Keratinocyte (primary cell): ENCODE measurements at regions not wholly inside any gene's neighbourhood (a gene's known extent, or its start where the extent isn't known, plus 50 kb on each side); places are given as distances from the start of the nearest gene placed in this dataset.

Experiments used
- DNase-seq: peaks from one replicate; pipeline ENCODE4 v3.0.0-alpha.2; 2011; ENCODE audit warnings: low read depth, missing footprints, low spot score
- FAIRE-seq: peaks from 2 replicates; lab custom pipeline; 2011; peaks lifted over from hg19 to GRCh38; lab: Jason Lieb, UNC
- H2AFZ ChIP-seq: 2 replicates; pipeline ENCODE4 v1.6.0; 2012; ENCODE audit warnings: low read length, control low read depth, inconsistent platforms; ENCODE audit not compliant: control insufficient read depth
- H3K27ac ChIP-seq: 2 replicates; pipeline ENCODE4 v1.5.1; 2011; ENCODE audit warnings: low read length; ENCODE audit not compliant: control insufficient read depth, insufficient read depth
- H3K27me3 ChIP-seq: 3 replicates; pipeline ENCODE4 v1.6.0; 2011; ENCODE audit warnings: low read length; ENCODE audit not compliant: control insufficient read depth, insufficient read depth; ENCODE audit errors: extremely low read depth
- H3K36me3 ChIP-seq, 2 experiments: 2 replicates in 1 of 2; 3 replicates in 1 of 2; pipeline ENCODE4 v1.5.1; 2011; ENCODE audit warnings: low read length in 2 of 2, mild to moderate bottlenecking in 1 of 2; ENCODE audit not compliant: control insufficient read depth in 2 of 2, insufficient read depth in 2 of 2; ENCODE audit errors: extremely low read depth in 1 of 2
- H3K4me1 ChIP-seq: 3 replicates; pipeline ENCODE4 v1.5.1; 2011; ENCODE audit warnings: low read length; ENCODE audit not compliant: control insufficient read depth, insufficient read depth; ENCODE audit errors: extremely low read depth
- H3K4me2 ChIP-seq: 3 replicates; pipeline ENCODE4 v1.6.0; 2011; ENCODE audit warnings: low read depth, low read length; ENCODE audit not compliant: control insufficient read depth, insufficient read depth; ENCODE audit errors: extremely low read depth
- H3K4me3 ChIP-seq, 3 experiments: fragments of 200-600 bp in 1 of 3; sonication (generic) in 1 of 3; 2 replicates in 2 of 3; 3 replicates in 1 of 3; pipeline ENCODE4 v1.5.1; 2011 to 2016; ENCODE audit warnings: low read length in 3 of 3, mild to moderate bottlenecking in 3 of 3, control low read depth in 2 of 3, inconsistent platforms in 1 of 3, low read depth in 1 of 3, mixed read lengths in 1 of 3, mixed run types in 1 of 3, moderate library complexity in 1 of 3; ENCODE audit not compliant: control insufficient read depth in 2 of 3, insufficient read depth in 2 of 3; ENCODE audit errors: extremely low read depth in 1 of 3
- H3K79me2 ChIP-seq: 2 replicates; pipeline ENCODE4 v1.6.0; 2012; ENCODE audit warnings: low read length; ENCODE audit not compliant: control insufficient read depth, insufficient read depth
- H3K9ac ChIP-seq: 3 replicates; pipeline ENCODE4 v1.6.0; 2011; ENCODE audit warnings: low read length; ENCODE audit not compliant: control insufficient read depth, insufficient read depth; ENCODE audit errors: extremely low read depth
- H3K9me1 ChIP-seq: 3 replicates; pipeline ENCODE4 v1.6.0; 2011; ENCODE audit warnings: low read length; ENCODE audit not compliant: control insufficient read depth, insufficient read depth; ENCODE audit errors: extremely low read depth
- H3K9me3 ChIP-seq: 2 replicates; pipeline ENCODE4 v1.5.1; 2012; ENCODE audit warnings: low read depth, low read length; ENCODE audit not compliant: control insufficient read depth
- H4K20me1 ChIP-seq: 3 replicates; pipeline ENCODE4 v1.6.0; 2011; ENCODE audit warnings: low read length; ENCODE audit not compliant: control insufficient read depth, insufficient read depth; ENCODE audit errors: extremely low read depth
- CTCF ChIP-seq, 3 experiments: IDR thresholded peaks in 1 of 3; conservative IDR thresholded peaks in 1 of 3; optimal IDR thresholded peaks in 1 of 3; 2 replicates in 2 of 3; 3 replicates in 1 of 3; pipeline versions ENCODE3 to v1.5.1; 2011; ENCODE audit warnings: low read length in 3 of 3, mild to moderate bottlenecking in 3 of 3, moderate library complexity in 2 of 3, control low read depth in 1 of 3, inconsistent platforms in 1 of 3; ENCODE audit not compliant: insufficient read depth in 2 of 3; ENCODE audit errors: extremely low read depth in 1 of 3
- EZH2 ChIP-seq: IDR thresholded peaks from one replicate; pipeline ENCODE4 v1.6.1; 2012; ENCODE audit warnings: inconsistent platforms, mild to moderate bottlenecking, low read length, moderate library complexity
- dilution Hi-C: fragments of 300-500 bp; cut with MboI; formaldehyde crosslinking; loops from one replicate; pipeline ENCODE4 v1.7.0; 2020; ENCODE audit warnings: low sequenced_read_pairs; ENCODE audit not compliant: extremely low pct_ligation_motif_present

GRCh38 chr2:515441-516127 lies 161.6 kb downstream of the TMEM18 start:
- H3K27me3 ChIP-seq: no peaks in the 10 kb centered on the region
- TF ChIP-seq CTCF (optimal IDR thresholded peaks at IDR 0.05 in 1 of 3, IDR thresholded peaks at IDR 0.05 in 1 of 3, conservative IDR thresholded peaks at IDR 0.05 in 1 of 3; ENCODE audit: extremely low read depth in 1 of 3, insufficient read depth in 2 of 3, low read length in 3 of 3) (no peak), EZH2 (no peak)
- H3K27ac ChIP-seq: no peak overlapping the region
- FAIRE-seq: no peak
- no peak for DNase-seq
- no peaks in the 10 kb centered on the region for H3K36me3 ChIP-seq
- no peak overlapping the region for H3K4me3 ChIP-seq
- no peaks in the 10 kb centered on the region for H3K79me2 ChIP-seq
- dilution Hi-C loops: no loop called here
- H3K9ac ChIP-seq: no peak overlapping the region
- no peak overlapping the region for H3K4me2 ChIP-seq
- H2AFZ ChIP-seq: no peak overlapping the region
- no peaks in the 10 kb centered on the region for H3K9me3 ChIP-seq
- H4K20me1 ChIP-seq: no peaks in the 10 kb centered on the region
- no peaks in the 10 kb centered on the region for H3K9me1 ChIP-seq
- H3K4me1 ChIP-seq: no peaks in the 10 kb centered on the region

GRCh38 chr2:513981-514706 lies 163.1 kb downstream of the TMEM18 start:
- FAIRE-seq (no peak), DNase-seq (no peak)
- dilution Hi-C loops: no loop called here
- TF ChIP-seq EZH2 (no peak), CTCF (optimal IDR thresholded peaks at IDR 0.05 in 1 of 3, IDR thresholded peaks at IDR 0.05 in 1 of 3, conservative IDR thresholded peaks at IDR 0.05 in 1 of 3; ENCODE audit: extremely low read depth in 1 of 3, insufficient read depth in 2 of 3, low read length in 3 of 3) (no peak)
- Histone ChIP-seq H4K20me1 (no peaks in the 10 kb centered on the region), H3K9ac (no peak overlapping the region), H3K4me3 (no peak overlapping the region), H3K27ac (no peak overlapping the region), H3K27me3 (no peaks in the 10 kb centered on the region), H3K9me1 (no peaks in the 10 kb centered on the region), H3K4me2 (no peak overlapping the region), H2AFZ (no peak overlapping the region), H3K79me2 (no peaks in the 10 kb centered on the region), H3K9me3 (no peaks in the 10 kb centered on the region), H3K36me3 (no peaks in the 10 kb centered on the region), H3K4me1 (no peaks in the 10 kb centered on the region)
